PFSK-1 (cell line): ENCODE measurements at regions not wholly inside any gene's neighbourhood (a gene's known extent, or its start where the extent isn't known, plus 50 kb on each side); places are given as distances from the start of the nearest gene placed in this dataset.

Experiments
- FOXP2 ChIP-seq: optimal IDR thresholded peaks from 2 replicates; pipeline ENCODE3; 2011; ENCODE audit warnings: borderline replicate concordance, control low read depth, inconsistent platforms; ENCODE audit not compliant: insufficient read depth; ENCODE audit errors: extremely low read length, extremely low read depth
- POLR2AphosphoS5 ChIP-seq: IDR thresholded peaks from 2 replicates; pipeline ENCODE4 v1.6.1; 2012; ENCODE audit warnings: low read depth, mild to moderate bottlenecking, control low read depth, low read length, moderate library complexity
- SIN3A ChIP-seq: IDR thresholded peaks from 2 replicates; pipeline ENCODE4 v1.6.1; 2012; ENCODE audit warnings: mild to moderate bottlenecking, low read length, moderate library complexity, borderline replicate concordance; ENCODE audit not compliant: insufficient read depth
- TAF1 ChIP-seq: IDR thresholded peaks from 2 replicates; pipeline ENCODE4 v1.6.1; 2012; ENCODE audit warnings: low read length, control low read depth, borderline replicate concordance; ENCODE audit not compliant: insufficient read depth
- TF ChIP-seq, protein P1 (sequence below), 2 experiments: IDR thresholded peaks; 2 replicates each; pipeline versions ENCODE4 v1.6.1 to v1.8.0; 2011 to 2012; ENCODE audit warnings: low read depth in 2 of 2, low read length in 2 of 2, control low read depth in 1 of 2, inconsistent platforms in 1 of 2, mild to moderate bottlenecking in 1 of 2, moderate library complexity in 1 of 2; ENCODE audit not compliant: insufficient read depth in 1 of 2

- TF ChIP-seq FOXP2: no peak
- TF ChIP-seq, protein P1, sequence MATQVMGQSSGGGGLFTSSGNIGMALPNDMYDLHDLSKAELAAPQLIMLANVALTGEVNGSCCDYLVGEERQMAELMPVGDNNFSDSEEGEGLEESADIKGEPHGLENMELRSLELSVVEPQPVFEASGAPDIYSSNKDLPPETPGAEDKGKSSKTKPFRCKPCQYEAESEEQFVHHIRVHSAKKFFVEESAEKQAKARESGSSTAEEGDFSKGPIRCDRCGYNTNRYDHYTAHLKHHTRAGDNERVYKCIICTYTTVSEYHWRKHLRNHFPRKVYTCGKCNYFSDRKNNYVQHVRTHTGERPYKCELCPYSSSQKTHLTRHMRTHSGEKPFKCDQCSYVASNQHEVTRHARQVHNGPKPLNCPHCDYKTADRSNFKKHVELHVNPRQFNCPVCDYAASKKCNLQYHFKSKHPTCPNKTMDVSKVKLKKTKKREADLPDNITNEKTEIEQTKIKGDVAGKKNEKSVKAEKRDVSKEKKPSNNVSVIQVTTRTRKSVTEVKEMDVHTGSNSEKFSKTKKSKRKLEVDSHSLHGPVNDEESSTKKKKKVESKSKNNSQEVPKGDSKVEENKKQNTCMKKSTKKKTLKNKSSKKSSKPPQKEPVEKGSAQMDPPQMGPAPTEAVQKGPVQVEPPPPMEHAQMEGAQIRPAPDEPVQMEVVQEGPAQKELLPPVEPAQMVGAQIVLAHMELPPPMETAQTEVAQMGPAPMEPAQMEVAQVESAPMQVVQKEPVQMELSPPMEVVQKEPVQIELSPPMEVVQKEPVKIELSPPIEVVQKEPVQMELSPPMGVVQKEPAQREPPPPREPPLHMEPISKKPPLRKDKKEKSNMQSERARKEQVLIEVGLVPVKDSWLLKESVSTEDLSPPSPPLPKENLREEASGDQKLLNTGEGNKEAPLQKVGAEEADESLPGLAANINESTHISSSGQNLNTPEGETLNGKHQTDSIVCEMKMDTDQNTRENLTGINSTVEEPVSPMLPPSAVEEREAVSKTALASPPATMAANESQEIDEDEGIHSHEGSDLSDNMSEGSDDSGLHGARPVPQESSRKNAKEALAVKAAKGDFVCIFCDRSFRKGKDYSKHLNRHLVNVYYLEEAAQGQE (IDR thresholded peaks at IDR 0.05; ENCODE audit: insufficient read depth in 1 of 2, low read depth in 2 of 2, low read length in 2 of 2): no peak
- no peak for TF ChIP-seq SIN3A
- no peak for TF ChIP-seq POLR2AphosphoS5
- no peak for TF ChIP-seq TAF1
Observed at GRCh38 chr5:1745796-1746370, 53.8 kb downstream of the MRPL36 start.

DNA sequence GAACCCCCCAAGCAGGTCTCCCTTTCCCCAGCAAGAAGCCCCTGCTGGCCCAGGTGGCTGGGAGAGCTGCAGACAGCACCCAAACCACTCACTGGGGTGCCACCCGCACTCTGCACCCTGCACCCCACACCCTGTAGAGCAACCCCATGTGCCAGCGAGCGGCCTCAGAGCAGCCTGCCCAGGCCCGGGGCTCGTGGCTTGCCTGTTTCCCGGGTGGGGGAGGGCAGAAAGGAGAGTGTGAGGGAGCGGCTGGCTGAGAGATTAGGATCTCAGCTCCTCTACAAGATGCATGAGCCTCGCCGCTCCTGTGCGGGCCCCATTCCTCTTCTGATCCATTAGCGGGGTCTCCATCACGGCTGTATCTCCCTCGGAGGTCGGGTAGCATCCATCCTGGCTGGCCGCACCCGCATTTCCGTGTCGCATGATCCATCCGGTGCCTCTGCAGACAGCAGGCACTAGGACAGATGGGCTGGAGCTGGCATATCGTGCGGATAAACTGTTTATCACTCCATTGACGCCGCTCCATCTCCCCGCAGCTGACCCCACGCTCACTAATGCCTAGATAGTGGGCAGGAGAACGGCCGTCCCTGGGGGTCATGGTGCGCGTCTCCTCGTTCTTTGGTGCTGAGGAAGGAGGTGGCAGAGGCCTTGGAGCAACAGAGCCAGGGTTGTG lies 54.4 kb downstream of the MRPL36 start:
- TF ChIP-seq FOXP2: no peak
- TF ChIP-seq TAF1: no peak
- TF ChIP-seq, protein P1 (IDR thresholded peaks at IDR 0.05; ENCODE audit: insufficient read depth in 1 of 2, low read depth in 2 of 2, low read length in 2 of 2): no peak
- TF ChIP-seq POLR2AphosphoS5: no peak
- TF ChIP-seq SIN3A: no peak

DNA sequence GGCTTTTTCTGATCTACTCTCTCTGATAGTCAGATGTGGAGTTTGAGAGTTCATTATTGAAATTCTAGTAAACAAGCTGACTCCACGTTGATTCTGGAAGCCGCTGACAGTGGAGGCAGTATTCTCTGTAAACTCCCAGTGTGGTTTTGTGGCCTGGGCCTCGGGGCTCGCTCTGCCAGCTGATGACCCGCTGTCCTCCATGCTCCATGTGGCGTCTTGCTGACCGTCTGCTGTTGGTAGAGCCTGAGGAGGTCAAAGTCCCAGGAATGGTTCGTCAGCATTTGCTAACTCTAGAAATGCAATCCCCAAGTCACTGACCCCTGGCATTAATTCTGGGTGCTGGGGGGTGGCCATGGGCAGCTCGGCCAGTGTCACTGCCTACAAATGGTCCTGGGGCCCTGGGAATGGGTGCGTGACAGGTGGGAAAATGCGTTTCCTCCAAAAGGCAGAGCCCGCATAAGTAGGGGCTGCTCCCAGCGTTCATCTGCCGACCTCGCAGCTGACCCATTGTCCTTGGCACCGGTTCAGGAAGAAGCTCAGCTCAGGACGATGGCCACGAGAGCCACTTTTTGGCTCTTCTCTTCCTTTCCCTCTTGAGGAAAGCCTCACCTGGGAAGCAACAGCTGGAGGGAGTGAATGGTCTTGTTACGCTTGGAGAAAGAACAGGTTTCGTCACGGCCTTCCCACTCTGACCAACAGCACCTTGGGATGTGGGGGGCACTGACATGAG lies 55.1 kb downstream of the MRPL36 start:
- TF ChIP-seq SIN3A (no peak), FOXP2 (no peak), TAF1 (no peak), POLR2AphosphoS5 (no peak)
- TF ChIP-seq, protein P1 (IDR thresholded peaks at IDR 0.05; ENCODE audit: insufficient read depth in 1 of 2, low read depth in 2 of 2, low read length in 2 of 2): no peak

GRCh38 chr5:1743769-1744085 lies 55.9 kb downstream of the MRPL36 start:
- TF ChIP-seq SIN3A (no peak), TAF1 (no peak), FOXP2 (no peak), POLR2AphosphoS5 (no peak)
- TF ChIP-seq, protein P1 (IDR thresholded peaks at IDR 0.05; ENCODE audit: insufficient read depth in 1 of 2, low read depth in 2 of 2, low read length in 2 of 2): no peak
